ENCODE measurements at regions not wholly inside any gene's neighbourhood (a gene's known extent, or its start where the extent isn't known, plus 50 kb on each side); places are given as distances from the start of the nearest gene placed in this dataset.

DNA sequence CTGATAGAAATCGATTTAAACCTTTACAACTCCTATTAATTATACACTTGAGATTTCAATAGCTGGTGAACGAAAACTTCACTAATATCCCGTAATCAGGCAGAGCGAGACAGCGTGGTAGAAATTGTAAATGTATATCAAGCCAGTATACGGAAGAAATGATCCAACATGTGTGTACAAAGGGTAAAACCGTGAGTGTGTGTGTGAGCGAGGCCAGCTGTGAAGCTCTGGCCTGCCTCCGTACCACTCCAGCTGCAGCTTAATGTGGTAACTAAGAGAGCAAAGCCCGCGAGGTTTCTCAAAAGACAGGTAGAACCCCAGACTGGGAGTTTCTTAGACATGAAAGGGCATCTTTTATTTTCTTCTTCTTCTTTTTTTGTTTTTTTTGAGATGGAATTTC lies 52.3 kb upstream of the ZNF516 start:
- DNase-seq (ENCODE audit: low read depth in 2 of 2), result no peak

DNA sequence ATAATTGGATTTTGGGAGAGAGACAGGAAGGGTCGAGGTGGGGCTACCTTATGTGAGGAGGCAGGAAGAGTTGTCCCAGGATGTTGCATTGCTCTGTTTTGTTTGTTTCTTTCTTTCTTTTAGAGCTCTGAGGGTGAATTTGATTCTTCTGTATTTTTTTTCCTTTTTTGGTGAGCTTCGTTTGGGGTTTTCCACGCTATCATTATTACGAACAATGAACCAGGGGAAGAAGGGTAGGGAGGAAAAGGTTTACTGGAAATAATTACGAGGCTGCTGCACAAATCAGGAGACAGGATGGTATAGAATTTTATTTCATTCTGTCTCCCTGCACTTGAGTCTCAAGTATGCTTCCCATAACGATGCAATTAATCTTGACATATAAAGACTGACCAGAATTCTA lies 51.4 kb upstream of the ZNF516 start:
- no peak for DNase-seq (ENCODE audit: low read depth in 2 of 2)

DNA sequence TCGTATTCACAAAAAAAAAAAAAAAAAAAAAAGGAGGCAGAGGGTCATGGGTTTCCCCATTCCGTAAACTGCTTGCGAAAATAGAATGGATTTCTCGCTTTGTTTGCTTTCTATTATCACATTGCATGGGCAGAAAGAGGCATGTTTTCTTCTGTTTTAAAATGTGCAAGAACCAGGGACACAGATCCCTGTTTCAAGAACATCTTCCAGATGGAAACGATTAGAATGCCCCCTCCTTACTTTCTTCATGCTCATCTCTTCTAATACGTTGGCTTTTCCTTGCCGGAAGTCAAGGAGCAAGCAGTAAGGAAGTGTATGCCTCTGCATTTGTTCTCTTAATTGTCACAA lies 51.0 kb upstream of the ZNF516 start:
- no peak for DNase-seq (ENCODE audit: low read depth in 2 of 2)

DNA sequence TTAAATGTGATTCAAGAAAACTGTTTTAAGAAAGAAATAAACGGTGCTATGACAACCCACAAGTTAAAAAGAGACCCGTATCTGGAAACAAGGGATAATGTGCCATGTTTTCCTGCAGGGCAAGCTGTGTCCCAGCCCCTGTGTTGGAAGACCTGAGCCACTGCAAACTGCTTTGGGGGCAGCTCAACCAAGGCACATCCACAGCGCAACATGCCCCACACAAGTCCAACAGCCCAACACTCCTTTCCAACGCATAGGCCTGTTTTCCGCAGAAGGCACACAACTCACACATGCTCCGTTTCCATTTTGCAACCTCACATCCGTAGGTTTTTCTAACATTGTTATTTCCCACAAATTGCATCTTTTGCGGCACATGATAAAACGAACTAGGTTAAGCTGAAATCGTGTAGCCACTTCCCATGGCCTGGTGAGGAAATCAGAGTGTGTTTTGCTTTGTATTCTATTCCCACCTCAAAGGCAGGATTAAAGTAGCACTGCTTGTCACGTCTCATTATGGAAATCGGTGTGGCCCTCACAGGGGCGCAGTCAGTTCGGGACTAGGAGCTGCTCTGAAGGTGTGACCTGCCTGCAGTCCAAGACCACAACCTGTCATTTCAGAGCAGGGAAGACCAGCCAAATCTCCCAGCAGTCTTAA lies 50.5 kb upstream of the ZNF516 start:
- DNase-seq (ENCODE audit: low read depth in 2 of 2), result no peak

DNA sequence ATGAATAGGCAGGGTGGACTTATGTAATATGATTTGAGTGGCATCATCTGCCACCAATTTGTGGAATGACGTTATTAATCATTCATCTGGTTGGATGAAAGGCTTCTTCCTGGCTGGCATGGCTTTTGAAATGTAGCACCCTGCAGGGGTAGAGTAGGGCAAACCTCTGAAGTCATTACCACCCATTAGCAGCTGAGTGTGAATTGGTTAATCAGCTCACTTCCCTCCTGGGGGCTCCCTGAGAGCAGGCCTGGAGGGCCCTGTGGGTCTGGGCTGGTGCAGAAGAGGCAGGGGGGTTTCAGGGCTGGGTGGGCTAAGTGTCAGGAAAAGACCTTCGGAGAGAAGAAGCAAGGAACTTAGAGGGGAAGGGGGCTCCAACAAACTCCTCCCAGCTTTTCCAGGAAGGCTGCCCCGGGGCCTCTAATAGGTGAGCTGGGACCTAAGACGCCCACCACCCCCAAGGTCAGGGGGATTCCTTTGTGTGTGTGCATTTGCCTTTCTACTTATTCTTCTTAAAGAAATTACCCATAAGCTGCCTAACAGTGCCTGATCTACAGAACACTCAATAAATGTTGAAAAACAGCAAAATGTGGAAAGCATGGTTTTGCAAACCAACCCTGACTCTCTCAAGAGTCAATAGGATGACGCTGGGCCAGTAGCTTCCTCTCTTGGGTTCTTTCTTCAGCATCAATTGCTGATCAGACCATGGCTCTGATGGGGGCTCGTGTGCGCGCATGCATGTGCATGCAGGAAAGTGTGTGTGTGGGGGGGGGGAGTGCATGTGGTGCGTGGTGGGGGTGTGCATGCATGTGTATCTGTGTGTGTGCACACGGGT lies 49.7 kb upstream of the ZNF516 start:
- DNase-seq (ENCODE audit: low read depth in 2 of 2), result no peak

All from lung microvascular endothelial cell (primary cell).